ENCODE measurements at regions not wholly inside any gene's neighbourhood (a gene's known extent, or its start where the extent isn't known, plus 50 kb on each side); places are given as distances from the start of the nearest gene placed in this dataset.

- DNase-seq (ENCODE audit: low spot score), result peak; percentile 20
Measured at GRCh38 chr3:176714034-176714433, 483.2 kb downstream of the TBL1XR1 start.

GRCh38 chr3:176712191-176712590 lies 485.1 kb downstream of the TBL1XR1 start:
- DNase-seq (ENCODE audit: low spot score), result no peak

- no peak for DNase-seq (ENCODE audit: low spot score)
Measured at GRCh38 chr3:176699288-176699687, 498.0 kb downstream of the TBL1XR1 start.

GRCh38 chr3:176697284-176697889 lies 499.9 kb downstream of the TBL1XR1 start:
- DNase-seq (ENCODE audit: low spot score), result no peak

- no peak for DNase-seq (ENCODE audit: low spot score)
Measured at GRCh38 chr3:176696816-176697215, 500.5 kb downstream of the TBL1XR1 start.

GRCh38 chr3:176692966-176693785 lies 504.1 kb downstream of the TBL1XR1 start:
- DNase-seq (ENCODE audit: low spot score), result no peak

- no peak for DNase-seq (ENCODE audit: low spot score)
Measured at GRCh38 chr3:176692199-176692965, 504.9 kb downstream of the TBL1XR1 start.

- DNase-seq (ENCODE audit: low spot score), result no peak
Measured at GRCh38 chr3:176690083-176690869, 507.0 kb downstream of the TBL1XR1 start.

GRCh38 chr3:176687754-176688153 lies 509.5 kb downstream of the TBL1XR1 start:
- DNase-seq (ENCODE audit: low spot score), result no peak

GRCh38 chr3:176683382-176683781 lies 513.9 kb downstream of the TBL1XR1 start:
- no peak for DNase-seq (ENCODE audit: low spot score)

- DNase-seq (ENCODE audit: low spot score), result peak; percentile 8
Measured at GRCh38 chr3:176663837-176664831, 533.1 kb downstream of the TBL1XR1 start.

- no peak for DNase-seq (ENCODE audit: low spot score)
Measured at GRCh38 chr3:176663387-176663786, 533.9 kb downstream of the TBL1XR1 start.

- DNase-seq (ENCODE audit: low spot score), result no peak
Measured at GRCh38 chr3:176661432-176661964, 535.8 kb downstream of the TBL1XR1 start.

GRCh38 chr3:176655404-176656094 lies 541.7 kb downstream of the TBL1XR1 start:
- DNase-seq (ENCODE audit: low spot score), result no peak

- no peak for DNase-seq (ENCODE audit: low spot score)
Measured at GRCh38 chr3:176651622-176652021, 545.7 kb downstream of the TBL1XR1 start.

- DNase-seq (ENCODE audit: low spot score), result no peak
Measured at GRCh38 chr3:176650478-176650877, 546.8 kb downstream of the TBL1XR1 start.

- no peak for DNase-seq (ENCODE audit: low spot score)
Measured at GRCh38 chr3:176647987-176648386, 549.3 kb downstream of the TBL1XR1 start.

GRCh38 chr3:176633511-176633910 lies 563.8 kb downstream of the TBL1XR1 start:
- peak; percentile 10 for DNase-seq (ENCODE audit: low spot score)

GRCh38 chr3:176632925-176633324 lies 564.4 kb downstream of the TBL1XR1 start:
- DNase-seq (ENCODE audit: low spot score), result no peak

GRCh38 chr3:176631165-176631564 lies 566.1 kb downstream of the TBL1XR1 start:
- no peak for DNase-seq (ENCODE audit: low spot score)

Measured in HuH-7 (cell line).